CD4-positive, alpha-beta T cell treated with Interleukin-17A for 1 hour (primary cell): ENCODE measurements at regions not wholly inside any gene's neighbourhood (a gene's known extent, or its start where the extent isn't known, plus 50 kb on each side); places are given as distances from the start of the nearest gene placed in this dataset.
"Not testable (repeated sequence)": the region's sequence is repeated elsewhere in the genome, so short reads cannot be mapped to it uniquely, and the experiment has no call there.

Experiments used
- DNase-seq: peaks from one replicate; pipeline ENCODE4 v3.0.0-alpha.2; 2020

GRCh38 chr5:58002323-58002722 lies 457.6 kb downstream of the PLK2 start:
- no peak for DNase-seq

GRCh38 chr5:57993866-57994265 lies 466.0 kb downstream of the PLK2 start:
- no peak for DNase-seq

GRCh38 chr5:57989378-57989777 lies 470.5 kb downstream of the PLK2 start:
- no peak for DNase-seq

- DNase-seq, result no peak
Measured at GRCh38 chr5:57988813-57989212, 471.1 kb downstream of the PLK2 start.

- no peak for DNase-seq
Measured at GRCh38 chr5:57987552-57987951, 472.3 kb downstream of the PLK2 start.

- no peak for DNase-seq
Measured at GRCh38 chr5:57986761-57987341, 473.0 kb downstream of the PLK2 start.

- DNase-seq, result no peak
Measured at GRCh38 chr5:57983426-57983825, 476.5 kb downstream of the PLK2 start.

GRCh38 chr5:57979671-57980070 lies 480.2 kb downstream of the PLK2 start:
- DNase-seq, result no peak

GRCh38 chr5:57976506-57976905 lies 483.4 kb downstream of the PLK2 start:
- DNase-seq, result no peak

GRCh38 chr5:57972099-57972498 lies 487.8 kb downstream of the PLK2 start:
- DNase-seq, result not testable (repeated sequence)

GRCh38 chr5:57960569-57960968 lies 478.0 kb upstream of the ACTBL2 start:
- no peak for DNase-seq

GRCh38 chr5:57956636-57957035 lies 474.0 kb upstream of the ACTBL2 start:
- no peak for DNase-seq

GRCh38 chr5:57955511-57955910 lies 472.9 kb upstream of the ACTBL2 start:
- DNase-seq, result no peak

GRCh38 chr5:57953792-57954191 lies 471.2 kb upstream of the ACTBL2 start:
- DNase-seq, result no peak

- DNase-seq, result no peak
Measured at GRCh38 chr5:57950616-57951228, 468.1 kb upstream of the ACTBL2 start.

GRCh38 chr5:57948091-57948490 lies 465.5 kb upstream of the ACTBL2 start:
- no peak for DNase-seq

- DNase-seq, result no peak
Measured at GRCh38 chr5:57947181-57947580, 464.6 kb upstream of the ACTBL2 start.

- DNase-seq, result no peak
Measured at GRCh38 chr5:57940879-57941278, 458.3 kb upstream of the ACTBL2 start.

- no peak for DNase-seq
Measured at GRCh38 chr5:57940236-57940635, 457.6 kb upstream of the ACTBL2 start.

- no peak for DNase-seq
Measured at GRCh38 chr5:57939771-57940170, 457.2 kb upstream of the ACTBL2 start.

GRCh38 chr5:57939335-57939734 lies 456.7 kb upstream of the ACTBL2 start:
- DNase-seq, result no peak

- no peak for DNase-seq
Measured at GRCh38 chr5:57938174-57938557, 455.6 kb upstream of the ACTBL2 start.

- no peak for DNase-seq
Measured at GRCh38 chr5:57937501-57938173, 455.0 kb upstream of the ACTBL2 start.

GRCh38 chr5:57937025-57937424 lies 454.4 kb upstream of the ACTBL2 start:
- no peak for DNase-seq

GRCh38 chr5:57932761-57933160 lies 450.1 kb upstream of the ACTBL2 start:
- DNase-seq, result no peak
